ENCODE measurements at regions not wholly inside any gene's neighbourhood (a gene's known extent, or its start where the extent isn't known, plus 50 kb on each side); places are given as distances from the start of the nearest gene placed in this dataset.

DNA sequence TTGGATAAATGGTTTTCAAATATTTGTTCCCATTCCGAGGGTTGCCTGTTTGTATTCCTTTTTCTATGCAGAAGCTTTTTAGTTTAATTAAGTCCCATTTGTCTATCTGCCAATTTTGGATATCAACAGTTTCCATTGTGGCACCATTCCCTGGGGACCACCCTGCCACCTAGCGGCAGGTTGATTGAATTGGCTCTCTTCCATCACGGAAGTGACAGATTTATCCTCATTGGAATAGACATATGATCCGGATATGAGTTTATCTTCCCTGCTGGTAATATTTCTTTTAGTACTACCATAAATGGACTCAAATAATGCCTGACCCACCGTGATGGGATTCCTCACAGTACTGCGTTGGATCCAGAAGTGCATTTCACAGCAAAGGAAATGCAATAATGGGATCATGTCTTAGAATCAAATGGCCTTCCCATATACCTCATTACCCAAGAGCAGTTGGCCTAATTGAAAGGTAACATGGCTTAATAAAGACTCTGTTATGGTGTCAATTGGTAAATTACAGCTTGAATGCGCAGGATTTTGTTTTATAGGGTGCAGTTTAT lies 327.0 kb downstream of the BMP2 start:
- Histone ChIP-seq H2AK9ac (replicated peaks; ENCODE audit: low read depth, low read length, poor library complexity) (no peak overlapping the region), H3K23ac (ENCODE audit: low read depth, low read length) (no peak overlapping the region), H4K5ac (ENCODE audit: low read depth, low read length) (no peak overlapping the region), H3K27me3 (ENCODE audit: control insufficient read depth, insufficient read depth, low read length) (no peaks in the 10 kb centered on the region), H2BK120ac (ENCODE audit: low read depth, low read length) (no peak overlapping the region), H4K8ac (ENCODE audit: low read depth in 2 of 2, low read length in 2 of 2) (no peak overlapping the region), H3K9ac (ENCODE audit: low read depth, low read length) (no peak overlapping the region), H2AK5ac (ENCODE audit: low read depth, low read length) (no peak overlapping the region), H3K79me1 (ENCODE audit: low read depth in 1 of 2, low read length in 2 of 2) (no peaks in the 10 kb centered on the region), H4K20me1 (ENCODE audit: insufficient read depth, low read length) (no peaks in the 10 kb centered on the region), H3K18ac (ENCODE audit: low read depth, low read length) (no peak overlapping the region), H3K14ac (replicated peaks; ENCODE audit: low read depth, low read length) (no peak overlapping the region), H3K4me2 (ENCODE audit: low read depth, low read length) (no peak overlapping the region), H4K91ac (ENCODE audit: insufficient read depth, low read depth, low read length) (no peak overlapping the region), H2AFZ (replicated peaks; ENCODE audit: low read length, poor library complexity) (no peak overlapping the region), H3K4ac (ENCODE audit: low read depth, low read length) (no peak overlapping the region), H3K9me1 (ENCODE audit: insufficient read depth, low read length) (no peaks in the 10 kb centered on the region), H3K36me3 (ENCODE audit: control insufficient read depth, insufficient read depth, low read length) (no peaks in the 10 kb centered on the region), H3K4me1 (ENCODE audit: control insufficient read depth, insufficient read depth, low read length) (no peaks in the 10 kb centered on the region), H3K27ac (ENCODE audit: insufficient read depth, low read length) (no peak overlapping the region), H2BK15ac (ENCODE audit: low read depth, low read length) (no peak overlapping the region), H3K4me3 (ENCODE audit: insufficient read depth, low read depth, low read length) (no peak overlapping the region), H2BK5ac (ENCODE audit: low read depth, low read length, poor library complexity, severe bottlenecking) (no peak overlapping the region), H3K9me3 (ENCODE audit: control insufficient read depth, insufficient read depth, low read length) (0 out of 2 replicates have a peak, but pooled peaks cover 2% of the 10 kb centered on the region), H2BK20ac (ENCODE audit: low read depth, low read length) (no peak overlapping the region), H3K56ac (ENCODE audit: extremely low read depth, insufficient read depth, low read length) (no peak overlapping the region)
- dilution Hi-C loops (cut with HindIII; ENCODE audit: low sequenced_read_pairs, unreplicated experiment) (no loop called here), in situ Hi-C loops (cut with MboI; ENCODE audit: low sequenced_read_pairs) (no loop called here), intact Hi-C loops (cut with micrococcal nuclease) (no loop called here)
- BruUV-seq (replicated peaks), result no TSS peak
- ChIA-PET CTCF (no interaction called here), POLR2A (ENCODE audit: unreplicated experiment) (no interaction called here)
- no CpG with 5 or more reads among the region's 7 CpGs for WGBS, 2 experiments (ENCODE audit: extremely low coverage in 2 of 2, insufficient read length in 1 of 2)
- ATAC-seq (ENCODE audit: low read depth), result no peak
- peak; percentile 0 for DNase-seq
- TF ChIP-seq BHLHE40 (IDR thresholded peaks at IDR 0.05; ENCODE audit: low read depth, low read length), result no peak
- 0 out of 2 replicates have a peak, but pooled peaks have one; percentile 11 for TF ChIP-seq RAD21 (IDR thresholded peaks at IDR 0.05; ENCODE audit: low read length)
- TF ChIP-seq, protein P1, sequence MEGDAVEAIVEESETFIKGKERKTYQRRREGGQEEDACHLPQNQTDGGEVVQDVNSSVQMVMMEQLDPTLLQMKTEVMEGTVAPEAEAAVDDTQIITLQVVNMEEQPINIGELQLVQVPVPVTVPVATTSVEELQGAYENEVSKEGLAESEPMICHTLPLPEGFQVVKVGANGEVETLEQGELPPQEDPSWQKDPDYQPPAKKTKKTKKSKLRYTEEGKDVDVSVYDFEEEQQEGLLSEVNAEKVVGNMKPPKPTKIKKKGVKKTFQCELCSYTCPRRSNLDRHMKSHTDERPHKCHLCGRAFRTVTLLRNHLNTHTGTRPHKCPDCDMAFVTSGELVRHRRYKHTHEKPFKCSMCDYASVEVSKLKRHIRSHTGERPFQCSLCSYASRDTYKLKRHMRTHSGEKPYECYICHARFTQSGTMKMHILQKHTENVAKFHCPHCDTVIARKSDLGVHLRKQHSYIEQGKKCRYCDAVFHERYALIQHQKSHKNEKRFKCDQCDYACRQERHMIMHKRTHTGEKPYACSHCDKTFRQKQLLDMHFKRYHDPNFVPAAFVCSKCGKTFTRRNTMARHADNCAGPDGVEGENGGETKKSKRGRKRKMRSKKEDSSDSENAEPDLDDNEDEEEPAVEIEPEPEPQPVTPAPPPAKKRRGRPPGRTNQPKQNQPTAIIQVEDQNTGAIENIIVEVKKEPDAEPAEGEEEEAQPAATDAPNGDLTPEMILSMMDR (conservative IDR thresholded peaks at IDR 0.05; ENCODE audit: low read depth, low read length), result 0 out of 2 replicates have a peak, but pooled peaks have one; percentile 24
